BLaER1 (cell line): ENCODE measurements at regions not wholly inside any gene's neighbourhood (a gene's known extent, or its start where the extent isn't known, plus 50 kb on each side); places are given as distances from the start of the nearest gene placed in this dataset.

Source experiments
- H3K27ac ChIP-seq: shearing (Covaris generic); formaldehyde crosslinking; 2 replicates; pipeline ENCODE4 v1.8.1; 2022
- H3K27me3 ChIP-seq: shearing (Covaris generic); formaldehyde crosslinking; 2 replicates; pipeline ENCODE4 v1.8.1; 2022
- H3K36me3 ChIP-seq: shearing (Covaris generic); formaldehyde crosslinking; 2 replicates; pipeline ENCODE4 v1.8.1; 2022
- H3K4me1 ChIP-seq: shearing (Covaris generic); formaldehyde crosslinking; 2 replicates; pipeline ENCODE4 v1.8.1; 2022
- H3K4me2 ChIP-seq: shearing (Covaris generic); formaldehyde crosslinking; 2 replicates; pipeline ENCODE4 v1.8.1; 2022
- H3K4me3 ChIP-seq: shearing (Covaris generic); formaldehyde crosslinking; 2 replicates; pipeline ENCODE4 v1.8.1; 2022
- H3K9ac ChIP-seq: shearing (Covaris generic); formaldehyde crosslinking; 2 replicates; pipeline ENCODE4 v1.8.1; 2022
- H3K9me3 ChIP-seq: shearing (Covaris generic); formaldehyde crosslinking; 2 replicates; pipeline ENCODE4 v1.8.1; 2022
- H4K20me1 ChIP-seq: shearing (Covaris generic); formaldehyde crosslinking; 2 replicates; pipeline ENCODE4 v1.8.1; 2022
- Cebpa-rat ChIP-seq: shearing (Covaris generic); IDR thresholded peaks from 2 replicates; pipeline ENCODE4 v1.8.1; 2022

DNA sequence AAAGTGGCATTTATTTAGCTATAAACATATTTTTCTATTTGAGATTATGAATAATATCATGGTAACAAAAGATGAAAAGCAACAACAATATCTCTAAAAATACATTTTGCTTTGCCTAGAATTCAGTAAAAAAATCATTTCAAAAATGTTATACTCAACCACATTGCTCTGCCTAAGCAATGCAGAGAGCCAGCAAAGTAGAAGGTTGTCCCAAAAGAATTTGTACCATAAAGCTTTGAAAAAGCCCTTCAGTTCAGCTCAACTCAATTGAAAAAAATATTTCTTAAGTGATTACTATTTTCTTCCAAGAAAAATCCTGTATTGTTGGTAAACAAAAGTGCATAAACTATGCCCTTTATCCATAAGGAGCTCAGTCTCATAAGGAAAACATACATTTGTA is 301.2 kb upstream of the ARSJ start:
- Histone ChIP-seq H4K20me1 (no peaks in the 10 kb centered on the region), H3K4me1 (peaks cover 15% of the 10 kb centered on the region), H3K27ac (no peak overlapping the region), H3K9ac (no peak overlapping the region), H3K27me3 (no peaks in the 10 kb centered on the region), H3K9me3 (no peaks in the 10 kb centered on the region), H3K4me2 (no peak overlapping the region), H3K36me3 (no peaks in the 10 kb centered on the region), H3K4me3 (no peak overlapping the region)
- TF ChIP-seq Cebpa-rat: no peak

- Histone ChIP-seq H3K9me3 (no peaks in the 10 kb centered on the region), H3K4me1 (peaks cover 15% of the 10 kb centered on the region), H3K9ac (no peak overlapping the region), H3K27ac (no peak overlapping the region), H4K20me1 (no peaks in the 10 kb centered on the region), H3K4me2 (no peak overlapping the region), H3K27me3 (no peaks in the 10 kb centered on the region), H3K4me3 (no peak overlapping the region), H3K36me3 (no peaks in the 10 kb centered on the region)
- no peak for TF ChIP-seq Cebpa-rat
Observed at GRCh38 chr4:114281164-114281960, 301.9 kb upstream of the ARSJ start.

DNA sequence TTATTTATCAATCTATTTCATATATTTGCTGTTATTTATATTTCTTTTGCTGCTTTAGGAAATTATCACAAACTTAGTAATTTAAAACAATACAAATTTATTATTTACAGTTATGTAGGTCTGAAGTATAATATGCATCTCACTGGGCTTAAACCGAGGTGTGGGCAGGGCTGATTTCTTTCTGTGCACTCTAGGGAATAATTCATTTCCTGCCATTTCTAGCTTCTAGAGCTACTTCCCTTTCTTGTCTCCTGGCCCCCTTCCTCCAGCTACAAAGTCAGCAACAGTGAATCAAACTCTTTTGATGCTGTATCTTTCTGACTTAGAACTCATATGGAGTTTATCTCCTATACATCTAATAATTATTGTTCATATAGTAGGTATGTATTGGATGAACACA is 303.5 kb upstream of the ARSJ start:
- H3K4me1 ChIP-seq: peaks cover 15% of the 10 kb centered on the region
- no peaks in the 10 kb centered on the region for H3K27me3 ChIP-seq
- H3K4me2 ChIP-seq: peak overlapping the region; percentile 24; the same call in 1 of the 2 replicates
- no peaks in the 10 kb centered on the region for H3K36me3 ChIP-seq
- H4K20me1 ChIP-seq: no peaks in the 10 kb centered on the region
- no peak overlapping the region for H3K4me3 ChIP-seq
- H3K9me3 ChIP-seq: no peaks in the 10 kb centered on the region
- no peak overlapping the region for H3K27ac ChIP-seq
- no peak for TF ChIP-seq Cebpa-rat
- no peak overlapping the region for H3K9ac ChIP-seq

DNA sequence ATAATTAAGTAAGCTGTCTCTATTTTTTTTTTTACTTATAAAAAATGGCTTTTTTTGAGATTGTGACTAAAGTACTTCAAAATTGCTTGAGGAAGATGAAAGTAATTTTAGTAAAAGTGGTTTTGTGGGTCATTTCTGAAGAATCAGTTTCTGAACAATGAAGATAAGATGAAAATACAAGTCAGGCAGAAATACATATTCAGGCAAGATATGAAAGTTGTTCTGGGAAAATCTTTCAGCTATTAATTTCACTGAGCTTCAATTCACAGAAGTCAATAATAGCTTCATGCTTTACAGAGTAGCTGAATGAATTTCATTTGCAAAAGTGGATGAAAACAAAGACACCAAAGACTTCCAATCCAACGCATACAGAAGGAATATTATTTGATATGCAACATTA is 305.2 kb upstream of the ARSJ start:
- Histone ChIP-seq H3K27ac (no peak overlapping the region), H4K20me1 (no peaks in the 10 kb centered on the region), H3K4me1 (peaks cover 15% of the 10 kb centered on the region), H3K27me3 (no peaks in the 10 kb centered on the region), H3K4me3 (no peak overlapping the region), H3K9ac (no peak overlapping the region), H3K9me3 (no peaks in the 10 kb centered on the region), H3K4me2 (no peak overlapping the region), H3K36me3 (no peaks in the 10 kb centered on the region)
- no peak for TF ChIP-seq Cebpa-rat

DNA sequence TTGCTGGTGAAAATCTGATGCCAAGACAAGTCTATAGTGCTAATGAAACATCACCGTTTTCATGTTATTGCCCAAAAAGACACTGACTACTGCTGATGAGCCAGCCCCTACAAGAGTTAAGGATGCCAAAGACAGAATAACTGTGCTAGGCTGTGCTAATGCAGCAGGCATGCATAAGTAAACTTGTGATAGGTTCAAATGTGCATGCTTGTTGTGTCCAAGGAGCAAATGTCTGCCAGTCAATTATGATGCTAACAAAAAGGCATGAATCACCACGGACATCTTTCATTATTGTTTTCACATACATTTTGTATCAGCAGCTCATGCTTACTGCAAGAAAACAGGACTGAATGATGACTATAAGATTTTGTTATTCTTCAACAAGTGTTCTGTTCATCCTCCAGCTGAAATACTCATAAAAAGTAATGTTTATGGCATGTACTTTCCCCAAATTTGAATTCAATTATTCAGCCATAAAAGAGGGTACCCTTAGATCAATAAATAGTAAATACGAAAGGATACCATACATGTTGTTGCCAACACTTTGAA is 306.9 kb upstream of the ARSJ start:
- Histone ChIP-seq H3K27me3 (no peaks in the 10 kb centered on the region), H3K4me3 (no peak overlapping the region), H3K4me1 (peaks cover 15% of the 10 kb centered on the region), H3K9ac (no peak overlapping the region), H3K27ac (no peak overlapping the region), H3K9me3 (no peaks in the 10 kb centered on the region), H4K20me1 (no peaks in the 10 kb centered on the region), H3K4me2 (no peak overlapping the region), H3K36me3 (no peaks in the 10 kb centered on the region)
- no peak for TF ChIP-seq Cebpa-rat

DNA sequence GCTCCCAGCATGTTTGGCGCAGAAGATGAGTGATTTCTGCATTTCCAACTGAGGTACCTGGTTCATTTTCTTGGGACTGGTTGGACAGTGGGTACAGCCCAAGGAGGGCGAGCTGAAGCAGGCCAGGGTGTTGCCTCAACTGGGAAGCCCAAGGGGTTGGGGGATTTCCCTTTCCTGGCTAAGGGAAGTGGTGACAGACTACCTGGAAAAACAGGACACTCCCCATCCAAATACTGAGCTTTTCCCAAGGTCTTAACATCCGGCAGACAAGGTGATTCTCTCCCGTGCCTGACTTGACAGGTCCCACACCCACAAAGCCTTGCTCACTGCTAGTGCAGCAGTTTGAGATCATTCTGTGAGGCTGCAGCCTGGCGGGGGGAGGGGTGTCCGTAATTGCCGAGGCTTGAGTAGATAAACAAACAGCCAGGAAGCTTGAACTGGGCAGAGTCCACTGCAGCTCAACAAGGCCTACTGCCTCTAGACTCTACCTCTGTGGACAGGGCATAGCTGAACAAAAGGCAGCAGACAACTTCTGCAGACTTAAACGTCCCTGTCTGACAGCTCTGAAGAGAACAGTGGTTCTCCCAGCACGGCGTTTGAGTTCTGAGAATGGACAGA is 307.7 kb upstream of the ARSJ start:
- H3K9me3 ChIP-seq: peaks cover 2% of the 10 kb centered on the region; the same call in 1 of the 2 replicates
- no peak overlapping the region for H3K27ac ChIP-seq
- H3K36me3 ChIP-seq: no peaks in the 10 kb centered on the region
- no peaks in the 10 kb centered on the region for H3K27me3 ChIP-seq
- no peak overlapping the region for H3K4me3 ChIP-seq
- no peak for TF ChIP-seq Cebpa-rat
- peaks cover 15% of the 10 kb centered on the region for H3K4me1 ChIP-seq
- H3K4me2 ChIP-seq: no peak overlapping the region
- H3K9ac ChIP-seq: no peak overlapping the region
- no peaks in the 10 kb centered on the region for H4K20me1 ChIP-seq

- H3K4me3 ChIP-seq: no peak overlapping the region
- no peak overlapping the region for H3K9ac ChIP-seq
- no peaks in the 10 kb centered on the region for H4K20me1 ChIP-seq
- TF ChIP-seq Cebpa-rat: no peak
- no peak overlapping the region for H3K27ac ChIP-seq
- H3K36me3 ChIP-seq: no peaks in the 10 kb centered on the region
- no peak overlapping the region for H3K4me2 ChIP-seq
- H3K4me1 ChIP-seq: no peaks in the 10 kb centered on the region
- no peaks in the 10 kb centered on the region for H3K27me3 ChIP-seq
- H3K9me3 ChIP-seq: peaks cover 19% of the 10 kb centered on the region
Observed at GRCh38 chr4:114296126-114296525, 302.5 kb upstream of the UGT8 start.

- Histone ChIP-seq H3K27ac (no peak overlapping the region), H3K9me3 (no peaks in the 10 kb centered on the region), H3K27me3 (no peaks in the 10 kb centered on the region), H3K9ac (no peak overlapping the region), H3K4me2 (0 out of 2 replicates have a peak overlapping the region, but pooled peaks have one; percentile 6), H3K4me3 (no peak overlapping the region), H3K4me1 (peaks cover 6% of the 10 kb centered on the region; the same call in 1 of the 2 replicates), H3K36me3 (no peaks in the 10 kb centered on the region), H4K20me1 (no peaks in the 10 kb centered on the region)
- no peak for TF ChIP-seq Cebpa-rat
Observed at GRCh38 chr4:114302472-114302871, 296.1 kb upstream of the UGT8 start.

DNA sequence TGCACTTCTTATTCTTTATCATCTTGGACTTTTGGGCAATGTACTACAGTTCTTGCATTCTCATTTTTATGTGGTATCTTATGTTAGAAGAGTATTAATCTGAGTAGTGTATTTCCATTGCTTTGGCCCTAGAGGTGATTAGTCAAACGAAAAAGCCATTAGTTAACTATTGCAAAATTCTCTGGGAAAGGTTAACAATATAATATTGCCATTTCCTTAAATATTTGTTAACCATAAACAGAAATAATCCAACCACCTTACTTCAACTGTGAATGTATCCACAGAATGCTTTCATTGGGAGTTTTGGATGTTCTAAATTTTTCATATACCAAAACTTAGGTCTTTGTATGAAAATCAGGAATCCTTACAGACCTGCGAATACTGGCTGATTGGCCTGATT is 294.6 kb upstream of the UGT8 start:
- no peaks in the 10 kb centered on the region for H3K27me3 ChIP-seq
- no peak overlapping the region for H3K4me2 ChIP-seq
- no peak overlapping the region for H3K4me3 ChIP-seq
- peaks cover 6% of the 10 kb centered on the region; the same call in 1 of the 2 replicates for H3K4me1 ChIP-seq
- no peaks in the 10 kb centered on the region for H3K9me3 ChIP-seq
- H3K27ac ChIP-seq: no peak overlapping the region
- H3K9ac ChIP-seq: no peak overlapping the region
- H3K36me3 ChIP-seq: no peaks in the 10 kb centered on the region
- no peaks in the 10 kb centered on the region for H4K20me1 ChIP-seq
- no peak for TF ChIP-seq Cebpa-rat

- H3K27me3 ChIP-seq: no peaks in the 10 kb centered on the region
- no peak for TF ChIP-seq Cebpa-rat
- no peaks in the 10 kb centered on the region for H3K9me3 ChIP-seq
- peaks cover 6% of the 10 kb centered on the region; the same call in 1 of the 2 replicates for H3K4me1 ChIP-seq
- H4K20me1 ChIP-seq: no peaks in the 10 kb centered on the region
- H3K36me3 ChIP-seq: no peaks in the 10 kb centered on the region
- no peak overlapping the region for H3K9ac ChIP-seq
- H3K27ac ChIP-seq: no peak overlapping the region
- no peak overlapping the region for H3K4me3 ChIP-seq
- H3K4me2 ChIP-seq: no peak overlapping the region
Observed at GRCh38 chr4:114304567-114304966, 294.0 kb upstream of the UGT8 start.
